ENCODE measurements at regions not wholly inside any gene's neighbourhood (a gene's known extent, or its start where the extent isn't known, plus 50 kb on each side); places are given as distances from the start of the nearest gene placed in this dataset.

GRCh38 chr6:9521152-9521530 lies 893.7 kb downstream of the TFAP2A start:
- DNase-seq (ENCODE audit: low spot score) = no peak

GRCh38 chr6:9520417-9521151 lies 894.3 kb downstream of the TFAP2A start:
- no peak for DNase-seq (ENCODE audit: low spot score)

- DNase-seq (ENCODE audit: low spot score) = no peak
These were observed 896.4 kb downstream of the TFAP2A start for GRCh38 chr6:9518431-9518830.

GRCh38 chr6:9517806-9518205 lies 897.1 kb downstream of the TFAP2A start:
- DNase-seq (ENCODE audit: low spot score) = no peak

GRCh38 chr6:9515633-9516606 lies 899.0 kb downstream of the TFAP2A start:
- DNase-seq (ENCODE audit: low spot score) = peak; percentile 17

GRCh38 chr6:9514146-9514545 lies 900.7 kb downstream of the TFAP2A start:
- no peak for DNase-seq (ENCODE audit: low spot score)

- DNase-seq (ENCODE audit: low spot score) = no peak
These were observed 903.7 kb downstream of the TFAP2A start for GRCh38 chr6:9511157-9511556.

- DNase-seq (ENCODE audit: low spot score) = no peak
These were observed 907.6 kb downstream of the TFAP2A start for GRCh38 chr6:9507136-9507895.

- DNase-seq (ENCODE audit: low spot score) = no peak
These were observed 910.7 kb downstream of the TFAP2A start for GRCh38 chr6:9504191-9504590.

- DNase-seq (ENCODE audit: low spot score) = peak; percentile 8
These were observed 911.6 kb downstream of the TFAP2A start for GRCh38 chr6:9503111-9503761.

- no peak for DNase-seq (ENCODE audit: low spot score)
These were observed 915.2 kb downstream of the TFAP2A start for GRCh38 chr6:9499709-9500108.

GRCh38 chr6:9496837-9497236 lies 918.0 kb downstream of the TFAP2A start:
- DNase-seq (ENCODE audit: low spot score) = no peak

- no peak for DNase-seq (ENCODE audit: low spot score)
These were observed 920.0 kb downstream of the TFAP2A start for GRCh38 chr6:9494864-9495263.

GRCh38 chr6:9492790-9493189 lies 922.1 kb downstream of the TFAP2A start:
- no peak for DNase-seq (ENCODE audit: low spot score)

GRCh38 chr6:9487128-9487527 lies 927.7 kb downstream of the TFAP2A start:
- no peak for DNase-seq (ENCODE audit: low spot score)

- DNase-seq (ENCODE audit: low spot score) = no peak
These were observed 928.9 kb downstream of the TFAP2A start for GRCh38 chr6:9485992-9486391.

GRCh38 chr6:9484686-9485085 lies 930.2 kb downstream of the TFAP2A start:
- DNase-seq (ENCODE audit: low spot score) = no peak

GRCh38 chr6:9484091-9484490 lies 930.8 kb downstream of the TFAP2A start:
- DNase-seq (ENCODE audit: low spot score) = no peak

- no peak for DNase-seq (ENCODE audit: low spot score)
These were observed 932.7 kb downstream of the TFAP2A start for GRCh38 chr6:9482030-9482738.

GRCh38 chr6:9481292-9482029 lies 933.4 kb downstream of the TFAP2A start:
- DNase-seq (ENCODE audit: low spot score) = no peak

- no peak for DNase-seq (ENCODE audit: low spot score)
These were observed 946.6 kb downstream of the TFAP2A start for GRCh38 chr6:9468277-9468676.

All from iPS-NIHi11 (cell line).